Adrenal gland (tissue), 9 donors: ENCODE measurements at regions not wholly inside any gene's neighbourhood (a gene's known extent, or its start where the extent isn't known, plus 50 kb on each side); places are given as distances from the start of the nearest gene placed in this dataset.
A peak's percentile ranks its signal among the peaks of the same experiment; 100 is the strongest.

Experiments used
- DNase-seq, 7 donors: peaks; one replicate each; pipeline ENCODE4 v3.0.0-alpha.2; 2019 to 2020
- H3K27ac ChIP-seq, 5 donors: fragments of 200-600 bp; sonication (generic) in 4 of 5; 1 replicate in 3 of 5; 2 replicates in 2 of 5; pipeline versions ENCODE4 v1.5.1 to v1.8.0; 2016 to 2020; ENCODE audit warnings: mild to moderate bottlenecking in 1 of 5
- H3K27me3 ChIP-seq: fragments of 200-600 bp; 2 replicates; pipeline ENCODE4 v1.8.0; 2021
- H3K36me3 ChIP-seq, 2 donors: fragments of 200-600 bp; replicated peaks in 1 of 2; 1 replicate in 1 of 2; 2 replicates in 1 of 2; pipeline versions ENCODE4 v1.5.1 to v1.8.0; 2018 to 2022
- H3K4me1 ChIP-seq, 2 donors: fragments of 200-600 bp; replicated peaks in 1 of 2; 1 replicate in 1 of 2; 2 replicates in 1 of 2; pipeline versions ENCODE4 v1.5.1 to v1.8.0; 2018 to 2021
- H3K4me3 ChIP-seq, 4 donors: fragments of 200-600 bp; sonication (generic) in 3 of 4; one replicate each; pipeline ENCODE4 v1.5.1; 2016 to 2018
- H3K9me3 ChIP-seq, 3 donors: fragments of 200-600 bp; sonication (generic) in 1 of 3; replicated peaks in 1 of 3; 1 replicate in 2 of 3; 2 replicates in 1 of 3; pipeline versions ENCODE4 v1.5.1 to v1.8.0; 2016 to 2021
- CTCF ChIP-seq, 6 experiments: fragments of 450-650 bp in 4 of 6; fragments of 200-600 bp in 2 of 6; sonication (generic) in 1 of 6; IDR thresholded peaks; 1 replicate in 5 of 6; 2 replicates in 1 of 6; pipeline versions ENCODE4 v1.5.1 to v1.8.0; 2016 to 2021; ENCODE audit warnings: antibody characterized with exemption in 6 of 6, mild to moderate bottlenecking in 2 of 6, moderate library complexity in 1 of 6
- POLR2A ChIP-seq, 2 donors: fragments of 450-650 bp; IDR thresholded peaks; one replicate each; pipeline ENCODE4 v1.6.1; 2017; ENCODE audit warnings: antibody characterized with exemption in 2 of 2, mild to moderate bottlenecking in 2 of 2, moderate library complexity in 1 of 2
- WGBS, 4 donors: extraction: QIAGEN DNeasy Blood & Tissue Kit in 2 of 4; methylation state at CpG; one replicate each; pipeline versions ENCODE4 v1.1.5 to v1.1.7; 2013 to 2017; 5-methylcytosine and 5-hydroxymethylcytosine counted together
- intact Hi-C, 2 donors: fragments of 100-400 bp; cut with DNase I; formaldehyde crosslinking; loops; one replicate each; pipeline versions ENCODE4 v1.14.1 to v1.15.0; 2022 to 2023
- donor health status: healthy with polysubstance abuse.
- donor health status: Bipolar disorder and iron deficiency.
- donor health status: DM: yes; HTN: yes; CAD: no.
- donor health status: DM: no; HTN: no; CAD: no.
- donor health status: DM: no; HTN: no; CAD: no.

DNA sequence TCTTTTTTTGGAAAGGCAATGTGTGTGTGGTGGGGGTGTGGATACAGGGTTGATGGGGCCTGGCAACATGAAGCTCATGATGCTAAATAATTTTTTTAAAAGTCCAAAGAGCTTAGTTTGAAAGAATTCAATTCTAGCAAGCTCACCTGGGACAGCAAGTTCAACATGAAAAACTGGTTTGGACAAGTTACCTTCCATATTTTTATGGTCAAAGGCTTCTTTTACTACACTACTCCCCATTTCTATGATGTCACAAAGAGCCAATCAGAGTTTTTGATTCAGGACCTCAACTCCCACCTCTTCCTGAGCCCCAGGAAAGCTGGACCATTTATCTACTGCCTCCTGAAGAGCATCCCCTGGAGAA, 66.1 kb upstream of the CTNNBL1 start:
- no peak overlapping the region for H3K27ac ChIP-seq
- H3K4me1 ChIP-seq, result peaks cover 0 to 5% of the 10 kb centered on the region in 2 donors
- no peak overlapping the region for H3K4me3 ChIP-seq
- H3K27me3 ChIP-seq, result no peaks in the 10 kb centered on the region
- H3K9me3 ChIP-seq, result no peaks in the 10 kb centered on the region
- no peaks in the 10 kb centered on the region for H3K36me3 ChIP-seq
- no peak for DNase-seq
- TF ChIP-seq CTCF (IDR thresholded peaks at IDR 0.05) (no peak), POLR2A (IDR thresholded peaks at IDR 0.05) (no peak)
- intact Hi-C loops, result no loop called here

DNA sequence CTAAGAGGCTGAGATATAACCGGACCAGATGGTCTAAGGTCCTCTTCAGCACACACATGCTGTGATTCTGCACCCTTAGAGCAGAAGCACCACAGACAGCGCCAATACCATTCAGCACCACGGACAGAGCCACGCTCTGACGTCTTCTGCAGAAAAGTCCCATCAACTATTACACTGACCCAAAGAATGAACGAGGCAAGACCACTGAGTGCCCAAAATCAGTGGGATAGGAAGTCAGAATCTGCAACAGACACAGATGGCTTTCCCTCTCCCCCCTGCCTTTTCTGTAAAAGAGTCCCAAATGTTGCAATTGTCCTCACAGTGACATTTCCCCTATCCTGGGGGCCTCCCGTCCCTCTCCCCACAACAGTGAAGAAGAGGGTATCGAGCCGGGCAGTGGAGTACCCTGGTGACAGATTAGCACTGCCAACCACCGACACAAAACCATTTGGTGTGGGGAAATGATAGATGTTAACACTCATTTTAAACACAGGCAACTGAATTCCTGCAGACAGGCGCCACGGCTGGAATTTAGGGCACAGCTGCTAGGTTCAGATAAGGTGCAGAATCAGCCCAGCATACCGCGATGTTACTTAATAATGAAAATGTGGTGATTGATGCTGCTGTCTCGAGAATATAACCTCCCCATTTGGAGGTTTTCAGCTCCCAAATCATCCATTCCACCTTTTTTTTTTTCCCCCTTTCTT, 66.6 kb upstream of the CTNNBL1 start:
- Histone ChIP-seq H3K36me3 (no peaks in the 10 kb centered on the region), H3K9me3 (no peaks in the 10 kb centered on the region), H3K4me1 (peaks cover 0 to 5% of the 10 kb centered on the region in 2 donors), H3K27me3 (no peaks in the 10 kb centered on the region), H3K4me3 (no peak overlapping the region), H3K27ac (no peak overlapping the region)
- TF ChIP-seq POLR2A (IDR thresholded peaks at IDR 0.05), result no peak
- TF ChIP-seq CTCF (IDR thresholded peaks at IDR 0.05), result no peak
- intact Hi-C loops, result no loop called here
- 33 to 39% (median 34%) methylated on average over 15 of the region's 15 CpGs for WGBS, 4 donors
- DNase-seq, result peak; percentile 36 to 64 (median 50)

DNA sequence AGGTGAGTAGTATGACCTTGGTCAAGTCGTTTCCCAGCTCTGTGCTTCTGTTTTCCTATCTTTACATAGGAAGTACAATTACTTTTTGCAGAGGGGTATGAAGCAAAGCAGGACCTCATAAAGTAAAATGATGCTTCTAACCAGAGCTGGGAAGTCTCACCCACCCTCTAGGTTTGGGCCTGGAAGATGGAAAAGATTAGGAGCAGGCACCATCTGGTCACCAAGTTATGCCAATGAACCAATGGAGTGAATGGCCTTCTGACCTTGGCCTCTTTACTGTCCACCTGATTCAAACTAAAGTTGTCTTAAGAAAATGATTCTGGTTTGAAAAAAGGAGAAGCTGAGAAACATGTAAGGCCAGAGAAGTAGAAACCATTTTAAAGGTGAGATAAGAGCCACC, 68.9 kb upstream of the CTNNBL1 start:
- H3K9me3 ChIP-seq, result no peaks in the 10 kb centered on the region
- TF ChIP-seq CTCF (IDR thresholded peaks at IDR 0.05) (no peak), POLR2A (IDR thresholded peaks at IDR 0.05) (no peak)
- no peaks in the 10 kb centered on the region for H3K27me3 ChIP-seq
- intact Hi-C loops, result no loop called here
- H3K4me3 ChIP-seq, result no peak overlapping the region
- WGBS, 4 donors, result 5 to 14% (median 11%) methylated on average over 1 of the region's 1 CpG
- no peak for DNase-seq
- H3K4me1 ChIP-seq, result no peaks in the 10 kb centered on the region
- H3K36me3 ChIP-seq, result no peaks in the 10 kb centered on the region
- no peak overlapping the region for H3K27ac ChIP-seq

DNA sequence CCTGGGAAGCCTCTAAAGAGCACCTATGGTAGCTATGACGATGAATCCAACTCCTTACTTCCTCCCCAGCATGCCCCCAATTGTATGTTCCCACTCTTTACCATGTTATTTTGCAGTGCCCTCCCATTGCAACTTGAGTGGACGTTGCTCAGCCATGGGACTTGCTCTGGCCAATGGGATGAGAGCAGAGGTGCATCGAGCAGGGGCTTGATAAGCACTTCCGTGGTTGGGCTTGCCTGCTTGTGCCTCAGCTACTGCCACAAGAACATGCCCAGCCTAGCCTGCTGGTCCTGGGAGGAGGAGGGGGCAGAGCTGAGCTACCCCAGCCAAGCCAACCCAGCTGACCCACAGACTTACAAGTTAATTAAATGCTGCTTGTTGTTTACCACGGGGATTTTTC, 71.1 kb upstream of the CTNNBL1 start:
- TF ChIP-seq POLR2A (IDR thresholded peaks at IDR 0.05) (no peak), CTCF (IDR thresholded peaks at IDR 0.05) (no peak)
- no peaks in the 10 kb centered on the region for H3K27me3 ChIP-seq
- WGBS, 4 donors, result 22 to 38% (median 28%) methylated on average over 1 to 5 of the region's 5 CpGs

More for the DNA sequence above, 71.1 kb upstream of the CTNNBL1 start:
- H3K36me3 ChIP-seq, result no peaks in the 10 kb centered on the region
- no peak overlapping the region for H3K27ac ChIP-seq
- H3K9me3 ChIP-seq, result no peaks in the 10 kb centered on the region
- no peaks in the 10 kb centered on the region for H3K4me1 ChIP-seq
- H3K4me3 ChIP-seq, result no peak overlapping the region
- intact Hi-C loops, result no loop called here
- DNase-seq, result no peak
